ENCODE measurements at regions not wholly inside any gene's neighbourhood (a gene's known extent, or its start where the extent isn't known, plus 50 kb on each side); places are given as distances from the start of the nearest gene placed in this dataset.

DNA sequence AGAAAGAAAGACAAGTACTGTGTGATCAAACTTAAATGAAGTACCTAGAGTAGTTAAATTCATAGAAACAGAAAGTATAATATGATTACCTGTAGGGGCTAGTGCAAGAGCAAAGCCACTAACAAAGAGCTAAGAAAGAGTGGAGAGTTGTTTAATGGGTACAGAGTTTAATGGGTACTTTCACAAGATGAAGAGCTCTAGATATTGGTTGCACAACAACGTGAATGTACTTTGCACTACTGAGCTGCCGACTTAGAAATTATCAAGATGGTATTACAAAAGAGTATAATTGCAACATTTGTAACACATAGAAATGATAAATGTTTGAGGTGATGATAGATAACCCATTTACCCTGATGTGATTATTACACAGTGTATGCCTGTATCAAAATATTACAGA is 140.3 kb upstream of the GPC6 start:
- ATAC-seq (ENCODE audit: low read depth in 2 of 2), result no peak
- H3K9me3 Mint-ChIP-seq, result peaks cover 0 to 8% (median 4%) of the 10 kb centered on the region in 7 donors
- no peak overlapping the region for H3K4me3 Mint-ChIP-seq
- Histone ChIP-seq H3K27ac (ENCODE audit: insufficient read depth, low read length, poor library complexity, severe bottlenecking) (no peak overlapping the region), H3K36me3 (ENCODE audit: control insufficient read depth, insufficient read depth, low read length) (no peaks in the 10 kb centered on the region), H3K4me1 (ENCODE audit: control insufficient read depth, insufficient read depth, low read length, poor library complexity, severe bottlenecking) (no peaks in the 10 kb centered on the region), H3K9me3 (ENCODE audit: control insufficient read depth in 2 of 2, low read length in 2 of 2) (no peaks in the 10 kb centered on the region), H3K4me3 (ENCODE audit: low read depth, low read length) (no peak overlapping the region), H3K27me3 (ENCODE audit: control insufficient read depth, insufficient read depth, low read length) (no peaks in the 10 kb centered on the region)
- H3K4me1 Mint-ChIP-seq, result no peaks in the 10 kb centered on the region
- no peak overlapping the region for H3K27ac Mint-ChIP-seq
- no peaks in the 10 kb centered on the region for H3K27me3 Mint-ChIP-seq
- no peaks in the 10 kb centered on the region for H3K36me3 Mint-ChIP-seq
- DNase-seq, result no peak

DNA sequence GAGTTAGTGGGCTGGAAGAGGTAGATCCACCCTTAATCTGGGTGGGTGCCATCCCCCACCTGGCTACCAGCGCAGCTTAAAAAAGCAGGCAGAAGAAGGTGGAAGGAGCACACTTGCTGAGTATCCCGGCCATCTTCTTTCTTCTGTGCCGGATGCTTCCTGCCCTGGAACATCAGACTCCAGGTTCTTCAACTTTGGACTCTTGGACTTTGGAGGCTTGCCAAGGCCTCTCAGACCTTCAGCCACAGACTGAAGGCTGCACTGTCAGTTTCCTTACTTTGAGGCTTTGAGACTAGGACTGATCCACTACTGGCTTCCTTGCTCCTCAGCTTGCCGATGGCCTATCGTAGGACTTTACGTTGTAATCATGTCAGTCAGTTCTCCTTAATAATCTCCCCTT is 127.6 kb upstream of the GPC6 start:
- Mint-ChIP-seq H3K36me3 (no peaks in the 10 kb centered on the region), H3K27me3 (no peaks in the 10 kb centered on the region), H3K4me1 (no peaks in the 10 kb centered on the region), H3K9me3 (peaks cover 0 to 4% (median 0%) of the 10 kb centered on the region in 7 donors), H3K4me3 (no peak overlapping the region), H3K27ac (no peak overlapping the region)
- DNase-seq (no peak), ATAC-seq (ENCODE audit: low read depth in 2 of 2) (no peak)
- H3K27me3 ChIP-seq (ENCODE audit: control insufficient read depth, insufficient read depth, low read length), result no peaks in the 10 kb centered on the region
- no peaks in the 10 kb centered on the region for H3K4me1 ChIP-seq (ENCODE audit: control insufficient read depth, insufficient read depth, low read length, poor library complexity, severe bottlenecking)
- H3K4me3 ChIP-seq (ENCODE audit: low read depth, low read length), result no peak overlapping the region
- H3K27ac ChIP-seq (ENCODE audit: insufficient read depth, low read length, poor library complexity, severe bottlenecking), result no peak overlapping the region
- no peaks in the 10 kb centered on the region for H3K9me3 ChIP-seq (ENCODE audit: control insufficient read depth in 2 of 2, low read length in 2 of 2)
- H3K36me3 ChIP-seq (ENCODE audit: control insufficient read depth, insufficient read depth, low read length), result no peaks in the 10 kb centered on the region

DNA sequence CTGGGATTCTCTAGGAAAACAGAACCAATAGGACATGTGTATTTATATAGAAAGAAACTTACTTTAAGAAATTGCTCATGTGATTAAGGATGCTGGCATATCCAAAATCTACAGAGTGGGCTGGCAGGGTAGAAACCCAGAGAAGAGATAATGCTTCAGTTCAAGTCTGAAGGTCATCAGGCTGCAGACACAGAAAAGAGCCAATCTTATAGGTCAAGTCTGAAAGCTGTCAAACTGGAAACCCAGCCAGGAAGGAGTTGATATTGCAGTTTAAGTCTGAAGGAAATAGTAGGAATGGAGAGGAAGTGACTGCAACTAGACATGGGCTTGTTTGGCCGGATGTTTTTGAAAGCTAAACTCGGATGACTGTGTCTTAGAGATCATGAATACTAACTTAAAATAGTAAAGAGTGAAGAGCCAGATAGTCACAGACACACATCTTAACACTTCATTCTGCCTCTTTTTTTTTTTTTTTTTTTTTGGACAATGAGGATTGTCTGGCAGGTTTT is 125.3 kb upstream of the GPC6 start:
- Histone ChIP-seq H3K27ac (ENCODE audit: insufficient read depth, low read length, poor library complexity, severe bottlenecking) (no peak overlapping the region), H3K9me3 (ENCODE audit: control insufficient read depth in 2 of 2, low read length in 2 of 2) (no peaks in the 10 kb centered on the region), H3K4me3 (ENCODE audit: low read depth, low read length) (no peak overlapping the region), H3K36me3 (ENCODE audit: control insufficient read depth, insufficient read depth, low read length) (no peaks in the 10 kb centered on the region), H3K27me3 (ENCODE audit: control insufficient read depth, insufficient read depth, low read length) (no peaks in the 10 kb centered on the region), H3K4me1 (ENCODE audit: control insufficient read depth, insufficient read depth, low read length, poor library complexity, severe bottlenecking) (no peaks in the 10 kb centered on the region)
- no peaks in the 10 kb centered on the region for H3K27me3 Mint-ChIP-seq
- no peak overlapping the region for H3K4me3 Mint-ChIP-seq
- no peak for ATAC-seq (ENCODE audit: low read depth in 2 of 2)
- peaks cover 0 to 4% (median 0%) of the 10 kb centered on the region in 7 donors for H3K9me3 Mint-ChIP-seq
- no peaks in the 10 kb centered on the region for H3K4me1 Mint-ChIP-seq
- H3K27ac Mint-ChIP-seq, result no peak overlapping the region
- no peaks in the 10 kb centered on the region for H3K36me3 Mint-ChIP-seq
- no peak for DNase-seq

DNA sequence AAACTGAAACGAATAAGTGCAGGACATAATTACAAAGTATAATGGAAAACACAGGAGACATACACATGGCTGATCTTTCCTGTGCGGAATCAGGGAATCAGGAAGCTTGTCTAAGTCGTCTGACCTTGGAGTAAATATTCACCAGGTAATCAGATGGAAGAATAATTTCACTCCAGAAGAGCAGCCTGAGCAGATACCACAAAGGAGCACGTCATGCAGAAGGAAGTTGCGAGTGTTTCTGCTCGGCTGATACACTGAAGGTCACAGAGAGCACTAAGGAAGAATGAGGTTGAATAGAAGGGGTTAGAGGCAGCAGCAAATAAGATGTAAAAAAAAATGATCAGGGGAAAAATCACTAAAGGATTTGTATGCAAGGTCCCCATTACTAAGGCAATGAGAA is 122.3 kb upstream of the GPC6 start:
- H3K36me3 Mint-ChIP-seq, result no peaks in the 10 kb centered on the region
- no peak for DNase-seq
- Histone ChIP-seq H3K27me3 (ENCODE audit: control insufficient read depth, insufficient read depth, low read length) (no peaks in the 10 kb centered on the region), H3K4me1 (ENCODE audit: control insufficient read depth, insufficient read depth, low read length, poor library complexity, severe bottlenecking) (no peaks in the 10 kb centered on the region), H3K4me3 (ENCODE audit: low read depth, low read length) (no peak overlapping the region), H3K36me3 (ENCODE audit: control insufficient read depth, insufficient read depth, low read length) (no peaks in the 10 kb centered on the region), H3K27ac (ENCODE audit: insufficient read depth, low read length, poor library complexity, severe bottlenecking) (no peak overlapping the region), H3K9me3 (ENCODE audit: control insufficient read depth in 2 of 2, low read length in 2 of 2) (no peaks in the 10 kb centered on the region)
- no peaks in the 10 kb centered on the region for H3K4me1 Mint-ChIP-seq
- no peak overlapping the region for H3K27ac Mint-ChIP-seq
- H3K4me3 Mint-ChIP-seq, result no peak overlapping the region
- no peak for ATAC-seq (ENCODE audit: low read depth in 2 of 2)
- H3K27me3 Mint-ChIP-seq, result no peaks in the 10 kb centered on the region
- peaks cover 0 to 6% (median 0%) of the 10 kb centered on the region in 7 donors for H3K9me3 Mint-ChIP-seq

DNA sequence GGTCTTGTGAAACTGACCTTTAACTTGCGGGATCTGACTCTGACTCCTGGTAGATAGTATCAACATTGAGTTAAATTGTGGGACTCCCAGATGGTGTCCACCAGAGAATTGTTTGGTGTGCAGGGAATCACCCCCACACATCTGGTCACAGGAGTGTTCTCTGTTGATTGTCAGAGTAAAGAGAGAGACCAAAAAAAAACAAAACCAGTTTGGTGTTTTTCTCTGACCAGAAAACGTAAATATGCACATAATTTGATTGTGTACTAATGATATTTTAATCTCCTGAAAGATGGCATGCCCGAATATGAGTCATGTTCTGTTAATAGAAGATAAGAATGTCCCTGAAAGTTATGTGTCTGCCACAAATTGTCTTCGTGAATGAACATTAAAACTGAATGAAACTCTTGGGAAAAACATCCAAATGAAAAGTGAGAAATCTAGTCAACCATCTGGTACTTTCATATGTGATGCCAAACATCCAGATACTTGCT is 118.5 kb upstream of the GPC6 start:
- Histone ChIP-seq H3K36me3 (ENCODE audit: control insufficient read depth, insufficient read depth, low read length) (no peaks in the 10 kb centered on the region), H3K27ac (ENCODE audit: insufficient read depth, low read length, poor library complexity, severe bottlenecking) (no peak overlapping the region), H3K4me1 (ENCODE audit: control insufficient read depth, insufficient read depth, low read length, poor library complexity, severe bottlenecking) (no peaks in the 10 kb centered on the region), H3K4me3 (ENCODE audit: low read depth, low read length) (no peak overlapping the region), H3K27me3 (ENCODE audit: control insufficient read depth, insufficient read depth, low read length) (no peaks in the 10 kb centered on the region), H3K9me3 (ENCODE audit: control insufficient read depth in 2 of 2, low read length in 2 of 2) (peaks cover 0 to 2% of the 10 kb centered on the region in 2 experiments)
- Mint-ChIP-seq H3K4me3 (no peak overlapping the region), H3K9me3 (peaks cover 0 to 1% (median 0%) of the 10 kb centered on the region in 7 donors), H3K4me1 (no peaks in the 10 kb centered on the region), H3K27ac (no peak overlapping the region), H3K36me3 (no peaks in the 10 kb centered on the region), H3K27me3 (no peaks in the 10 kb centered on the region)
- no peak for DNase-seq
- no peak for ATAC-seq (ENCODE audit: low read depth in 2 of 2)

DNA sequence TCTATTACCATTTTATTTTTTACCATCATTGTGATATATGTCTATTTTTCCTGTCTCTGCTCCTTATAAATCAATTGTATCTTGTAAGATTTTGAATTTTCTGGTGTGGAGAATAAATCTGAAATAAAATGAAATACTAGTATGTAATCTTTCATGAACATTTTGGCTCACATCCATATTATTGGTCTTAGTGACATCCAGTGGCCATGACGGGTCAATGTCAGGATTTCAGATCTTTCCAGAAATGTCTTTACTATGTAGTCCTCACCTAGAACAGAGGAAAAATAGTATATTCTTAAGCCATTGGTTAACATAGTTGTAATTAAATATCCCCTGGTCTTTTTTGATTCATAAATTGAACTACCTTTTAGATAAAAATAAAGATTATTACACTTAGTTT is 109.8 kb upstream of the GPC6 start:
- no peak overlapping the region for H3K27ac ChIP-seq (ENCODE audit: insufficient read depth, low read length, poor library complexity, severe bottlenecking)
- no peaks in the 10 kb centered on the region for H3K36me3 ChIP-seq (ENCODE audit: control insufficient read depth, insufficient read depth, low read length)
- H3K9me3 ChIP-seq (ENCODE audit: control insufficient read depth in 2 of 2, low read length in 2 of 2), result no peaks in the 10 kb centered on the region
- Mint-ChIP-seq H3K27me3 (no peaks in the 10 kb centered on the region), H3K27ac (no peak overlapping the region), H3K9me3 (peaks cover 0 to 10% (median 3%) of the 10 kb centered on the region in 7 donors), H3K4me1 (no peaks in the 10 kb centered on the region), H3K4me3 (no peak overlapping the region), H3K36me3 (no peaks in the 10 kb centered on the region)
- no peaks in the 10 kb centered on the region for H3K27me3 ChIP-seq (ENCODE audit: control insufficient read depth, insufficient read depth, low read length)
- H3K4me3 ChIP-seq (ENCODE audit: low read depth, low read length), result no peak overlapping the region
- no peaks in the 10 kb centered on the region for H3K4me1 ChIP-seq (ENCODE audit: control insufficient read depth, insufficient read depth, low read length, poor library complexity, severe bottlenecking)
- ATAC-seq (ENCODE audit: low read depth in 2 of 2) (no peak), DNase-seq (no peak)

DNA sequence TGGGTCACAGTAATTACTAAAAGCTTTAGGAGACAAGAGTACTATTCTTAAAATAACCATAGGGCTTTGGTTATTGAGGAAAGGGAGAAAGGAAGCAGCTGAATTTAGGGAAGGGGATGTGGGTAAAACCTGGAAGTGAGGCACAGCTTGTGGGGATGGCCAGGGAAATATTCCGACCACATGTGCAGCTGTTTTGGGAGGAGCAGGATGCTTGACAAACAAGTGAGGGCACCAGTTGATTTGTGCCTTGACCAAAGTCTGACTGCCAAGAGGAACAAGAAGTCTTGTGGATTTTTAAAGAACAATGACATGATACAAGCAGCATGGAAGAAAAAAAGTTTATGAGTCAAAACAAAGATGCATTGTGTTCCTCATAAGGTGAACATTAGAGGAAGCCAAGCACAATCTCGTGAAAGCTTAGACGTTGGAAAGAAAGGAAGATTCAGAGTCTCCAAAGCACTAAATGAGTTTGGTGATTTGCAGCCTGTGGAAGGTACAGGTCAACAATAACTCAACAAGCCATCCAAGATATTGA is 108.5 kb upstream of the GPC6 start:
- no peaks in the 10 kb centered on the region for H3K4me1 Mint-ChIP-seq
- Histone ChIP-seq H3K9me3 (ENCODE audit: control insufficient read depth in 2 of 2, low read length in 2 of 2) (no peaks in the 10 kb centered on the region), H3K36me3 (ENCODE audit: control insufficient read depth, insufficient read depth, low read length) (no peaks in the 10 kb centered on the region), H3K4me1 (ENCODE audit: control insufficient read depth, insufficient read depth, low read length, poor library complexity, severe bottlenecking) (no peaks in the 10 kb centered on the region), H3K27ac (ENCODE audit: insufficient read depth, low read length, poor library complexity, severe bottlenecking) (no peak overlapping the region), H3K27me3 (ENCODE audit: control insufficient read depth, insufficient read depth, low read length) (no peaks in the 10 kb centered on the region), H3K4me3 (ENCODE audit: low read depth, low read length) (no peak overlapping the region)
- ATAC-seq (ENCODE audit: low read depth in 2 of 2) (no peak), DNase-seq (no peak)
- H3K4me3 Mint-ChIP-seq, result no peak overlapping the region
- H3K36me3 Mint-ChIP-seq, result no peaks in the 10 kb centered on the region
- no peaks in the 10 kb centered on the region for H3K27me3 Mint-ChIP-seq
- H3K9me3 Mint-ChIP-seq, result peaks cover 0 to 10% (median 3%) of the 10 kb centered on the region in 7 donors
- no peak overlapping the region for H3K27ac Mint-ChIP-seq

DNA sequence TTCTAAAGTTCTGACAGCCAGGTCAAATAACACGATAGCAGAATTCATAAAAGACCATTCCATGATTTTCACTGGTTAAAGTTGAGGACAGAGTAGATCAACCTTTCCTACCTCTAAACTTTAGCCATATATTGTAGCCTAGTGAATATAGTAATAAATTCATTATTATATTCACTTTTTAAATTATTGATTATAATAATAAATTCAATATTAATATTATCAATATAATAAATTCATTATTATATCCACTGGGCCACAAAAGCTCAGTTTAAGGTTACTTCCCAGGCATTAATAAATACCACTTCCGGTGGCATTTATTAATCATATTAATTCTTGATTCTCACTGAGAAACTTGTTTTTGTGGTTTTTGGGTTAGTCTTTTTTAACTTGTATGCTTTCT is 85.7 kb upstream of the GPC6 start:
- H3K27ac Mint-ChIP-seq, result no peak overlapping the region
- Histone ChIP-seq H3K9me3 (ENCODE audit: control insufficient read depth in 2 of 2, low read length in 2 of 2) (no peaks in the 10 kb centered on the region), H3K36me3 (ENCODE audit: control insufficient read depth, insufficient read depth, low read length) (no peaks in the 10 kb centered on the region), H3K4me1 (ENCODE audit: control insufficient read depth, insufficient read depth, low read length, poor library complexity, severe bottlenecking) (no peaks in the 10 kb centered on the region), H3K27me3 (ENCODE audit: control insufficient read depth, insufficient read depth, low read length) (no peaks in the 10 kb centered on the region), H3K27ac (ENCODE audit: insufficient read depth, low read length, poor library complexity, severe bottlenecking) (no peak overlapping the region), H3K4me3 (ENCODE audit: low read depth, low read length) (no peak overlapping the region)
- H3K4me1 Mint-ChIP-seq, result no peaks in the 10 kb centered on the region
- H3K36me3 Mint-ChIP-seq, result no peaks in the 10 kb centered on the region
- no peaks in the 10 kb centered on the region for H3K27me3 Mint-ChIP-seq
- no peak for ATAC-seq (ENCODE audit: low read depth in 2 of 2)
- H3K9me3 Mint-ChIP-seq, result peaks cover 0 to 4% (median 0%) of the 10 kb centered on the region in 7 donors
- no peak overlapping the region for H3K4me3 Mint-ChIP-seq
- no peak for DNase-seq

Measured in CD4-positive, CD25-positive, alpha-beta regulatory T cell (primary cell).